GOT3 (cell line): ENCODE measurements at regions not wholly inside any gene's neighbourhood (a gene's known extent, or its start where the extent isn't known, plus 50 kb on each side); places are given as distances from the start of the nearest gene placed in this dataset.

ENCODE experiments used
- DNase-seq: peaks from one replicate; lab custom pipeline; 2025; ENCODE audit warnings: mixed read lengths; lab: John Stamatoyannopoulos, UW

DNA sequence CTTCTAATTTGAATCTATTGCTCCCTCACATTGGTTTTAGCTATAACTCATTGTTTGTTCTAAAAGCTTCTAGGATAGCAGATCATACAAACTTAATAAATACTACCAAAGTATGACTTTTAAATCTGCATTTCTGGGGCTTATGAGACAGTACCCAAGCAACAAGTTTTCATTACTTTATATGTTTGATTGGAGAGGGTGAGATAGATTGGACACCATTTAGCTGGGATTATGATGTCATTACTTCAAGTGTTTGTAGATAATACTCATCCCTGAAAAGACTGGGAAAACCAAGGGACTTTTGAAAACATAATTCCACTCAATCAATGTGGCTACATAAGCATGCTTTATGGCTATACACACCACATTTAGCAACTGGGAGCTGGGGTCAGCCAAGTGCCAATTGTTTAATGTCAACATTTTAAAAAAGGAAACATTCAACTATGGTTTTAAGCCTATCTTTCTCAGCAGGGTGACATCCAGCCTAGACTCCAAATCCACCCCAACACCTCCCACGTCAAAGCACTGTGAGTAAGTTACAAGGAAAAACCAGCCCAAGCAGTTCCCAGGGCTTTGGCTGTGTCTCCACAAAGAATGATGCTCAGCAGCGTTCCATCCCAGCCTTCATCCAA, 119.9 kb downstream of the ETAA1 start:
- no peak for DNase-seq

DNA sequence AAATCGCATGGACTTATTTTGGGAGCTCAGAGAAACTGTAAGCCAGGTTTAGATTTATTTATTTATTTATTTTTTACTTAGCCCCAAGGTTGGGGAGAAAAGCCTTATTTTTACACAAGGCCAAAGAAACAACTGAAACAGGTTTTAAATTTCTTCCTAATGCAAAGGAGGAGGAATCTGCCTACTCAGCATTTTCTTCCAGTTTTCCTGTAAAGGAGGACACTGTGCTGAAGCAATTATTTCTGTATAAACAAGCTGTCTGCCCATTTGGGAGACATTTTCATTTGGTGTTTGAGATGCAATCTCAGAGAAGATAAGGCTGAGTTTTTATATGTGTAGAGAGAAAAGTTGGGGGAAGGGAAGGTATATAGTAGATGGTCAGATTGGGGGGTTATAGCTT, 125.0 kb downstream of the ETAA1 start:
- DNase-seq, result no peak

DNA sequence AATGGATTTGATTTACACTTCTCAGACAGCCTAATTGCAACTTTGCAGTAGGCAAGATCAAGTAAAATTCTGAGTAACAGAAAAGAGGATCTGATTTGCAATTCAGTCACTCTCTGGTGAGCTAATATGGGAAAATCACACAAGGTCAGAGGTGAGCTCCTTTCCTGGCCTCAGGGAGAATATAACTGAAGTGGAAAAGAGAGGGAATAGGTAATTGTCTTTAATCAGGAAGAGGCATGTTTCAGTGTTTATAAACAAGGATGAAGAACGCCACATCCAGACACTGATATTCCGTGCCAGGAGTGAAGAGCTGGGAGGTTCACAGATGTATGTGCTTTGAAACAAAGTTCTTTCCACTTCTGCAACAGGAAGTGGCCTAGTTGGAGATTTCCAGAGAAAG, 127.1 kb downstream of the ETAA1 start:
- no peak for DNase-seq

DNA sequence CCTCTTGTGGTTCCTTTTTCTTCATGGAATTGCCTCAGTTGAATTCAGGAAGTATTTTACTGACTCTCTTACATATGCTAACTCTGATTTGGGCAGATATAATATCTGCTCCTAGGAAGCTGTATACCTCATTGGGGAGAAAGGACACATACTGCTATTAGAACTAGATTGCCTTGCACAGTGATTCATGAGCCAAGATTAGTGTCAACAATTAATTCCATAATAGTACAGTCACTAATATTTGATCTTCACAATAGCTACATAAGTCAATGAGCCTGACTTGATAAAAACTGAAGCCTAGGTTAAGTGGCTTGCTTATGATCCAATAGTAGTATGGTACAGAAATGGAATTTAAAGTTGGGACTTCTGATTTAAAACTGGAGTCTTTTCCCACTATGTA, 127.6 kb downstream of the ETAA1 start:
- DNase-seq, result no peak

DNA sequence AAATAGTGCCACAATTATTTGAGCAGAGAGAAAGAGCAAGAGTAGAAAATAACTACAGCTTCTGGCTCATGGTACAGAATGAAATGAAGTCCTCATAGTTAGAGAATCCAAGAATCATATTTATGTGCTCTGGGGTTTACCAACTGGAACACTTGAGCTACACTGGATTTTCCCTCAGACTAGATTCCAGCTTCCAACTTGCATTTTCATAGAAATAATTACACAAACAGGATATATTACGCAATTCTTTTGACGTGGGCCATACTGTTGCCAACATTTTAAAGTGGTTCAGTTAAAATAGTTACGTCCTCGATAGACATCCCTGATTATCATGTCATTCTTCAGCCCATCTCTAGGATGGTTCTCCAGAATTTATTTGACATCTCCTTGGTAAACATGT, 129.2 kb downstream of the ETAA1 start:
- DNase-seq, result no peak

DNA sequence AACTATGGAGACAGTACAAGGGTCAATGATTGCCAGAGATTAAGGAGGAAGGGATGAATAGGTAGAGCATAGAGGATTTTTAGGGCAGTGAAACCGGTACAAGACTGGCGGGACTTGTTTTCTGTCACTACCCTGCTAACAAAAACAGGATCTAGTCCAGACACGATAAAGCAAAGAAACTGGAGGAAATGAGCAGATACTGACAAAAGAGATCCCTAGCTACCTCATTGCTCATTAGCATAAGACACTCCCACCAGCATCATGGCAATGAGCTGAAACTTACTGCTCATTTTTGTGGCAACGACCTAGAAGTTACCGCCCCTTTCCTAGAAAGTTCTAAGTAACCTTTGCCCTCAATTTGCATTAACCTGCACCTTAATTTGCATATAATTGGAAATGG, 131.2 kb downstream of the ETAA1 start:
- no peak for DNase-seq

DNA sequence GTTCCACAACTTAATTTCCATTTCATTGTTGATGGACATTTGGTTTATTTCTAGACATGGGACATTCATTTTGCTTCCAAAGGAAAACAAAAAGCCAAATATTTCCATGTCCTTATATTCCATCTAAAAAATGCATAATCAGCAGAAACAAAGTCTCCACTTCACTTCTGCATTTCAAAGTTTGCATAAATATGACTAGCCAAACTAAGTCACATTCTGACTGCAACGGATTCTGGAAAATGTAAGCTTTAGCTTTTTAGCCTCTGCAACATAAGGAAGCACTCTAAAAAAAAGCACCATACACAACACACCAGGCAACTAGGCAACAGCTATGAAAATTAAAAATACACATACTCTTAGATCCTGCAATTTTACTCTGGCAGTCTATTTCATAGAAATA, 135.3 kb downstream of the ETAA1 start:
- DNase-seq, result no peak

DNA sequence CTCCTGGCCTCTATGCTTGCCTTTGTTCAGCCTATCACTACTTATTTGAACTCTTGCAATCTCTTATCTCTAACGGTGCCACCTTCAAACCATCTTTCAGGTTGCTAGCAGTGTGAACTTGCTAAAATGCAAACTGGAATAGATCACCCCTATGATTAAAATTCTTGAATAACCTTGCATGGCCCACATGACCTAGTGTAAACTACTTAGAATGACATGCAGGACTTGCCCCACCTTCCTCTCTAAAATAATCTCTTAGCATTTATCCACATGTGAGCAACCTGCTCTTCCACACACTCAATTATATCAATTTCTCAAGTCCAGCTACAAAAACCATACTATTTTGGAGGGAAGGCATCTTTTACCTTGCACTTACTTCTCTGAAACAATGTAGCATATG, 137.6 kb downstream of the ETAA1 start:
- DNase-seq, result no peak

DNA sequence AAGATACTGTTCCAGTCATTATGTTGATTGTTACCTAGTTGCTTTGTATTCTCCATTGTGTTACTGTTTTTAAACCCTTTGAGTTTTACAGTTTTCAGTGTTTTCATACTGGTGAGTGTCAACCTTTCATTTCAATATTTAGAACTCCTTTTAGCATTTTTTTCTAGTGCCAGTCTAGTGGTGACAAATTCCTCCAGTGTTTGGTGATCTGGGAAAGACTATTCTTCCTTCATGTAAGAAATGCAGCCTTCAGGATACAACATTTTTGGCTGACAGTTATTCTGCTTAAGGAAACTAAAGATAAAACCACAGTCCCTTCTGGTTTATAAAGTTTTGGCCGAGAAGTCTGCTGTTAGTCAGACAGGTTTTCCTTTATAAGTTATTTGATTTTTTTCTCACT, 143.8 kb downstream of the ETAA1 start:
- DNase-seq, result no peak

DNA sequence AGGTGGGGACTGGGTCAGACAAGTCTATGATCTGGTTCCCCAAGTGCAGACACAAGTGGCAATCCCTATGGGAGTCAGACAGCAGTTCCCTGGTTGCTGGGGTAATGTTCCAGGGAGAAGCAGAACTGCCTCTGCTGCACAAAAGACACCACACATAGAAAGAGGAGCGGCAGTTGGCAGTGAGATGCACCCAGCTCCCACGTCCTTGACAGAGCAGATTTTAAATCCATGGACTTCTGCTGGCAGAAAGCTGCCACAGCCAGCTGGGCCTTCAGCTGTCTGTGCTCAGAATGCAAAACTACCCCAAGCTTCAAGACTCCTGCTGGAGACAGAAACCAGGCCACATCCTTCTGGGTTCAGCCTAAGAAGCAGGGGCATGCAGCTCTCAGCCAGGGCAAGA, 147.2 kb downstream of the ETAA1 start:
- DNase-seq, result no peak

DNA sequence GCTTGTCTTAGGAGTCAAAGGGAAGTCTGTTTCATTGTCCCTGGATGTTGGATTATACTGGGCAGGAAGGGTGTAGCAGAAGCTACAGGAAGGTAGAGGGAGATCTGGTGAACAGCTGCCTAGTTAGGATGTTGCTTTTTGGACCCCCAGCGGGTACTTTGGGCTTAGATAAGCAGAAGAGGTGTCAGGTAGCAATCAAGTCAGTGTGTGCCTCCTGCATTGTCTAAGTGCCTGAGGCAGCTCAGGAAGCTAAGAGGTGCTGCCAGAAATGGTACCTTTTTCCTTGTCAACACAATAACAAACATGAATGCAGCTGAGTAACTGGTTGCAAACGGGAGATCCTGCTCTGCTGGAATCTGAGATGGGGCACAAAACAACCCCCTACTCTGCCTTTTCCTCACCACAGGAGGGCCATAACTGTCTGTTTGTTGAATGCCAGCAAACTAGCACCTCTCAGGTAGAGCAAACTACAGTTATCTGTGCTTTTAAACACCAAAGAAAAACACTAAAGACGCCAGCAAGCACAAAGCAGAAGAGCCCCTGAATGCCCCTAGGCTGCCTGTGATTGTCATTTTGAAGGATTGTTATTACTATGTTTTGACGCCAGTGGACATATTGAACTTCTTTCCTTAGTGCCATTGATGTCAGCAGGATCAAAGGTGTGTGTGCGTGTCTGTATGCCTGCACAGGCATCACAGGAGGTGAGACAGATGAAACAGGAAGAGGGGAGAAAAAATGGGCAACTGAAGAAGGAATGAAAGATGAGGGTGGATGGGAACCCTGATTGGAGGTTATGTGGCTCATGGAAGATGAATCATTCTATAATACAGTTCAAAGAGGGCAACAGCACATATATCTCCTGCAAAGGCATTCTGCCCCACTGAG, 151.4 kb downstream of the ETAA1 start:
- no peak for DNase-seq

DNA sequence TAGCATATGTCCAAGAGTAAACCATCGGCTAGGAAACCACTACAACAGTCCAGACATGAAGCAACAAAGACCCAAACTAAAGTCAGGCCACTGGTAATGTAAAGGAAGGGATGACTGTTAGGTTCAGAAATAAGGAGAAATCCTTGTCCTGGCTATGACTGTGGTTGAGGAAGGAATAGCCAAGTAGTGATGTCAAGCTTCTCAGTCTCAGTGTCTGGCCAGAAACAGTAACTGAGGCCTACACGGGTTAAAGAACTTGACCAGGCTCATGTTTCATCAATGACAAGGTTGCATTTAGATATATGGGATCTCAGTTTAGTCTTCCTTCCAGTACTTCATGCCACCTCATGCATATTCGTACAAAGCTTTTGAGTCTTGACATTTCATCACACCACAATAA, 162.0 kb downstream of the ETAA1 start:
- no peak for DNase-seq

DNA sequence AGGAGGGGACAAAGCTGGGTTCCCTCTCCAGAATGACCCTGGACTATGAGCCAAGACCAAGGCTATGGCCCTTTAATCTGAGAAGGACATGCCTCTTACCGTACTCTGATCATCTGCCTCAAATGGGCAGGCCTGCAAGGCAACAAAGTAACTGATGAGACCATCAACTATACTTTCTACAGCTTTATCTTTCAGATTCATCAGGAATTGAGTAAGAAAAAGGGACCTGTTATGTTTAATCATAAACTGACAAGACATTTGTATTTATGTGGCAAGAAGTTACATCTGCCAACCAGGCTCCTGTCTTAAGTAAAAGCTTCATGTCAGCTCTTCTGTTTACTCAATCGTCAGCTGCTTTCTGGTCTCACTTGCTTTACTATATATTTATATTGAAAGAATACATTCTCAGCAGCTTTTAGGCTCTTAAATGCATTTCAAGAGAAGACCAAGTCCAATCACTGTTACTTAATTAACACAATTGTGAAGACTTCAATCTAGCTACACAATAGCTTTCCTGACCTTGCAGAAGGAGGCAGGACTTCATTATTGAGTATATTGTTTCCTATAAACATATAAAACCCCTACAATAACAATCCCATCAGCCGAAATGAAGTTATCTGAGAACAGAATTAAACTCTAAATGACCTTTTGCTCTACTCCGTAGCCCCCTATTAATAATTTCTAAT, 163.8 kb downstream of the ETAA1 start:
- no peak for DNase-seq

DNA sequence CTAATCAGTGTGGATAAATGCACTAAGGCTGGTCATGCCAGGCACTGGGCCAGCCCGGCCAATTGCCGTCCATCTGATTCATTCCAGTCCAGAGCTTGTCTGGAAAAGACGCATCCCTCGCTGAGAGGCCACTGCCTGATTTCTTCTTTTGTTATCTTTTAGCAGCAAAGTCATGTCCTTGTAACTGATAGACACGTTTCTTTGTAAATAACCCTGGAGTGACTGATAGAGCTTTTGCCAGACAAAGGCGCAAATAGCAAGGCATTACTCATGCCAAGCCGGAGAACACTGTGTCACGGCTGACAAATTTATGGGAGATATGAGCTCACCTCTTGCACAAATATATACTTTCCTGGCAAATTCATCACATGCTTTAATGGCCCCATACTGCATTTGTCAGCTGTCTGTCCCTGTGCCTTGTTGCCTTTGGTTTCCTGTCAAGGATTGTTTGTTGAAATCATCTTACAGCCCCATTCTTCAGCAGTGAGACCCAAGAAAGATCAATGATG, 164.4 kb downstream of the ETAA1 start:
- DNase-seq, result no peak

DNA sequence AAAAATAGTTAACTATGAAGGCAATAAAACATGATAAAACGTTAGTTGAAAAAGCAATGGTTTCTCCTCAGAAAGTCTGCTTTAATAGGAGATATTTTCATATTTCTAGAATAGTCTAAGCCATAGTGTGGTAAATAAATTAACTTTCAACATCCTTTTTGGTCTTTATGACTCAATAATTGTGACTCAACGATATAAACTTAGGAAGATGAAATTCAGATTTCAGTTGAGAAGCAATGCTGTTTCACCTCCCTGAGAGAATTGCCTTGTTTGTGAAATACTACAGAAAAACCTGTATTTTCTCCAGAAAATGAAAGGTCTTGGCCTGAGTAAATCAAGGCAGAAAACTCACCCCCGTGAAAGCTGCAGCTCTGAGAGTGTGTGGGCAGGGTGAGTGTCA, 166.9 kb downstream of the ETAA1 start:
- DNase-seq, result no peak

DNA sequence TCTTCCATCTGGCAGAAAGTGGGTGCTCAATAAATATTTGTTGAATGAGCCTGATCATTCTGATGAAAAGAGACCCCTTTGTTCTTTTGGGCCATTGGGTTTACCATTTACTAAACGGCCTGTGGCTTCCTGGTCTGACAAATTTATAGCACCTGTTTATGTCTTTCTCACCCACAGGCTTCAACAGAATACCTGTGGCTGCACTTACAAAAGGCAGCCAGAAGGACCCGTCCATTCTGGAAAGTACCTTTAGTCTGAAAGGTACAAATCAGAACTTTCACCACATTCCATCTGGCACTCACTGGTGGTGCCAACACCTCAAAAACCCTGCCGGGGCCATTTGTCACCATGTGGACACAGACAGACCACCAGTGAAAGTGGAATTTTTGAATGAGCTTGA, 167.5 kb downstream of the ETAA1 start:
- DNase-seq, result no peak

DNA sequence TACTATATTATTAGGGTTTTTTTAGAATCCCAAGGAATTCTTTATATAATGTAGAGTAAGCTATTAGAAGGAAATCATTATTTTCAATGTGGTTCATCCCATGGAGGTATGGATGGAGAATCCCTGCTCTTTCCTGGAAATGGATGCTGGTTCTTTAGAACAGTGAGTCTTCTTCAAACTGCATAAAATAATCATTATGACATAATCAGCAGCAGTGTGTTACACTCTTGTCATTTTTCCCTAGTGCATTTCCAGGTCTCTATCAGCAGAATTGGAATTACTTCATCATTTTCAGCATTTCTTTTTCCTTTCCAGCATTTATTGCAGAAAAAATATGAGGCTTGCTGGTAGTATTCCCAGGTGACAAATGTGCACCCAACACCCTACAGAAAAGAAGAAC, 168.1 kb downstream of the ETAA1 start:
- DNase-seq, result no peak

DNA sequence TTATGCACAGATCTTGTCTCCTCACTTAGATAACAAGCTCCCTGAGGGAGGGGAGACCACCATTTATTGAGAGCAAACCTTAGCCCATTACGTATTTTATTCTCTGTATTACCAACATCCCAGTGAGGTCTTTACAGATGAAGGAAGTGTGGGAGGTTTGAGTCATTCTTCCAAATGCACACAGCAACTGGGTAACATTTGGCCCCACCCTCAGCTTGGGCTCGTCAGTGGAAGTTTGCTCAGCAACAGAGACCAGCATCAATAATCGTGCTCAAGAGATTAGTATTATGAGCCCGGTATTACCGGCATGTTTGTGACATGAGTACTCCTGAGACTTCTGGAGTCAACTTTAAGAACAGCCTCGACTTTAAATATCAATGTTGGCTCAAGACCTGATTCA, 168.6 kb downstream of the ETAA1 start:
- no peak for DNase-seq

DNA sequence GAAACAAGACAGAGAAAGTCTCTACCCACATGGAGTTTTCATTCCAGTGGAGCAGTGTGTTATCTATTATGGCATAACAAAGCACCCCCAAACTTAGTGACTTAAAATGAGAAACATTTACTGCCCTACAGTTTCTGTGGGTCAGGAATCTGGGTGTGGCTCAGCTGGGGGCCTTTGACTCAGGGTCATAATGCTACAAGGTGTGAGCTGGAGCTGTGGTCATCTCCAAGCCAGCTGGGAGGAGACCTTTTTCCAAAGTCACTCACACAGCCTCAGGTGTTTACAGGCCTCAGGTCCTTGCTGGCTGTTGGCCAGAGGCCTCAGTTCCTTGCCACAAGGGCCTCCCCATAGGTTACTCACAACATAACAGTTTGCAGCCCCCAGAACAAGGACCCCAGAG, 169.2 kb downstream of the ETAA1 start:
- DNase-seq, result no peak

DNA sequence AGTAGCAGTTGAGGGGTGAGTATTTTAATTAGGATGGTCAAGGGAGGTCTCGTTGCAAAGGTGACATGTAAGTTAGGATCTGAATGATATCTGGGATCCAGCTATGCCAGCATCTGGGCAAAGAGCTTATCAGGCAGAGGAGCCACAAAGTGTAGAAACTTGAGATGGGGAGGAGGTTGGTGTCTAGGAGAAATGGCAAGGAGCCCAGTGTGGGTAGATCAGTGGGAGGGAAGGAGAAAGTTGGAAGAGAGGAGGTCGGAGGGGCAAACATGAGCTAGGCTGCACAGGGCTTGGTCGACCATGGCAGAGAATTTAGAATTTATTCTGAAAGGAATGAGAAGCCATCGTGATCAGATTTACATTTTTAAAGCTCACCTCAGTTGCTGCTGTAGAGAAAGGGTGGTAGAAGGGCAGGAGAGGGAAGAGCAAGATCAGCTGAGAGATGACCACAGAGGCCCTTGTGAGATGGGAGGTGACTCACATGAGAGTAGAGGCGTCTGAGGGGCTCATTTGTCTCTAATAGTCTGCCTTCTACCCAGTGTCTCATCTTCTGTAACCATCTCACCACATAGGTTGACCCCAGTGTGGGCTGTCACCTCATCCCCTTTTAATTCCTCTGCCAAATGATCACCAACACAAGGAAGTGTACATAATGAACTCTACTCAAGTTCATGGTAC, 170.0 kb downstream of the ETAA1 start:
- DNase-seq, result no peak

DNA sequence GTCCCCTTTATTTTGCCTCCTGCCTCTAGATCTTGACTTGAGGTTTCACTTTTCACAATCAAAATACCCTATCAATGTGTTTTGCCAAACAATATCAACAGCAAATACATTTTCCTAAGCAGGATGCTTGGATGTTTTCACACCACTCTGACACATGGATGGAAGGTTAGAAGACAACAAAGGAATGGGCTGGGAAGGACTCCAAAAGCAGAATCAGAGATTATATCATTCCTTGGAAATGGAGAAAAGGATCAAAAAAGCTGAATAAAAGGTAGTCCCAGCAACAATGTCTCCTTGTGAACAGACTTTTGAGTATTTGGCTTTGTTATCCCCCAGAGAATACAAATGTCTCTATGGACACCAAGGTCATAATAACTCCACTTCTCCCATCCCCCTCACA, 170.8 kb downstream of the ETAA1 start:
- no peak for DNase-seq

DNA sequence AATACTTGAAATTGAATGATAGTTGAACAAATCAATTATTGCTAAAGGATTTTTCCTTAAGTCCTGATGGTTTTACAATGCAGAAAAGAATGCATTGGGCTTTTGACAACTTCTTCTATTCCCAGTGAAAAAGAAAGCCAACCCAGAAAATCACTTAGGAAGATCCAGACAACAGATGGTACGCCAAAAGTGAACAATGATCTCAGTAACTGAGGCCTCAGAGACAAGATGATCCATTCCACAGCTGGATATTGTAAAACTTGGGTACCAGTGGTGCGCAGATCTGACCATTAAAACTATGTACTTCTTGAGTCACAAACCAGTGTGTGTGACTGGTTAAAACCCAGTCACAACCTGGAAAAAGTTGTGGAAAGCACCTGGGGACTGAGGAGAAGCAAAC, 173.5 kb downstream of the ETAA1 start:
- no peak for DNase-seq
